Left kidney (tissue), 1 donor: ENCODE measurements at regions not wholly inside any gene's neighbourhood (a gene's known extent, or its start where the extent isn't known, plus 50 kb on each side); places are given as distances from the start of the nearest gene placed in this dataset.
A peak's percentile ranks its signal among the peaks of the same experiment; 100 is the strongest.

Source experiments
- DNase-seq: peaks from one replicate; pipeline ENCODE4 v3.0.0-alpha.2; 2013

DNA sequence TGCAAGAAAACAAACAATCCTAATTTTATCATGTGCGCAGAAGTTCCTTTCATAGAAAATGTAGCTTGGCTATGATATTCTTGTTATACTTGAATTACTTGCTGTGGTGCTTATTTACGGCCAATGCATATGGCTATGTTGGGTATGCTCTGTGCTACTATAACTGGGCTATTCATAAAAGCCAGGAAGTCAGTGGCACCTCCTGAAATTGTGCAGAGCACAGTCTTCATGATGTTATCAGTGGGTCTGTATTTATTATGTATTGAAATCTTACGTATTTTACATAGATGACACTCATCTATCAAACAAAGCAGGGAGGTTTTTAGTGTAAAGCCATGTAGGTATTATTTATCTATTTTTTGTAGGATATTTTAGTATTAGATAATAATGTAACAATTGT, 196.5 kb upstream of the NAALADL2 start:
- DNase-seq = no peak

DNA sequence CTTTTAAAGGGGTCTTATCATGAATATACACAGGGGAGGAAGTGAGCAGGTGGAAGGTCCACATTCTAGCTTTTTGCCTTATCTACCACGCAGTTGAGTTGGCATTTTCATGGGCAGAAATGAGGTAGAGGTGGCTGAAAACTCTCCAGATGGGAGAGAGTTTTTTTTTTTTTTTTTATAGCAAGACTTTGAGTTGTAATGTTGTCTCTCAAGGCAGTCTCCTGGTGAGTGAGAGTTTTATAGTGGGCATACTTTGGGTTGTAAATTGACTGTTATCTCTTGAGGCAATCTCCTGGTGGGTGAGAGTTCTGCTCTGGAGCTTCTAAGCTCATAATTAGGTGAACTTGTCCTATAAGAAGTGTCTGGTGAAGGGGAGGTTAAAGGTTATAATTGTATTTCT, 191.7 kb upstream of the NAALADL2 start:
- DNase-seq = no peak

DNA sequence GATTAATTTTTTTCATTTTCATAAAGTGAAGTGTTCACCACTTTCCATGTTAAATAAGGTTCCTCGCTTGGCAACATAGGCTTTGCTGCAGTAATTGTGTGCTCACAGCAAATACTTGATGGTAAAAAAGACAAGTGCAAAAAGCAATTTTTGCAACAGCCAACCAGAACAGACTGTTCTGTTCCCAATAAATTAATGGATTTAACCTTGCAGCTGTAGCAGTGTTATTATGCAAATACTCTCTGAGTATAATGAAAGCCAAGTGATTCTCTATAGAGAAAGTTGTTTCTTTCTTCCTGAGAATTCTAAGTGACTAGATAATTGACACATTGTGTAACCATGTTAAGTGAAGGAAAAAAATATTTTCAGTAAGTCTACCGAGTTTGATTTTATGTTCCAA, 183.7 kb upstream of the NAALADL2 start:
- no peak for DNase-seq

DNA sequence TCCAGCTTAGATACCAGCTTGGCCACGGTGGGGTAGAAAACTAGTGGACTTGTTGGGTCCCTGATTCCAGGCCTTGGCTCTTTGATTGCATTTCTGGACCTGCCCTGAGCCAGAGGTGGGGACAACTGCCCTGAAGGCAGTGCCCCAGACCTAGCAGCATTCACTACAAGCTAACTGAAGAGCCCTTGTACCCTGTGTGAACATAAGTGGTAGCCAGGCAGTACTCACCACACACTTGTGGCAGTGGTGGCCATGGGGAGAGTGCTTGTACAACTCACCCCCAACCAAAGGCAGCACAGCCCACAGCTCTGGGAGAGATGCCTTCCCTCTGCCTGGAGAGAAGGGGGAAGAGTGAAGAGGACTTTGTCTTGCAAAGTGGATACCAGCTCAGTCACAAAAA, 177.3 kb upstream of the NAALADL2 start:
- DNase-seq = no peak

DNA sequence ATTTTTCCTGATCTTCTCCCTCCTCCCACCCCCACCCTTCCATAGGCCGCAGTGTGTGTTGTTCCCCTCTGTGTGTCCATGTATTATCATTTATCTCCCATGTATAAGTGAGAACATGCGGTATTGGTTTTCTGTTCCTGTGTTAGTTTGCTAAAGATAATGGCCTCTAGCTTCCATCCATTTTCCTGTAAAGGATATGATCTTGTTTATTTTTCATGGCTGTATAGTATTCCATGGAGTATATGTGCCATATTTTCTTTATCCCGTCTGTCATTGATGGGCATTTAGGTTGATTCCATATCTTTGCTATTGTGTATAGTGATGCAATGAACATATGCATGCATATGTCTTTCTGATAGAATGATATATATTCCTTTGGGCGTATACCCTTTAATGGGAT, 173.3 kb upstream of the NAALADL2 start:
- DNase-seq = no peak

DNA sequence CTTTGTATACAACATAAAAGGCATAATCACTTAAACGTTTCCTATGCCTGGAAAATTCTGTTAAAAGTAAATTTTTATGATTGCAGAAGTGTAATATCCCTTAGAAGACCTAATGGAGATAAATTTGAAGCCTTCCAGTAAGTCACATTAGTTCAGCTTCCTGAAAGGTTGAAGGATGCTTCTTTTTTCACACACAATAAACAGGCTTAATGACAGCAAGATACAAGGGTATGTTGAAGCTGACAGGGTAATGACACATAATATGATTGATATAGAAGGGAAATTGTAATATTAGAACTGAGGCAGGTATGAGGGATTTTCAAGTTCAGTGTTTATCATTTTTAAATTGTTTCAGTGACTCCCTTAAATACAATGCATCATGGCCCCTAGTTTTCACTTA, 161.8 kb upstream of the NAALADL2 start:
- no peak for DNase-seq

GRCh38 chr3:174700736-174701135, 158.4 kb upstream of the NAALADL2 start:
- DNase-seq = no peak

- DNase-seq = no peak
Measured at GRCh38 chr3:174710612-174711011, 148.5 kb upstream of the NAALADL2 start.

DNA sequence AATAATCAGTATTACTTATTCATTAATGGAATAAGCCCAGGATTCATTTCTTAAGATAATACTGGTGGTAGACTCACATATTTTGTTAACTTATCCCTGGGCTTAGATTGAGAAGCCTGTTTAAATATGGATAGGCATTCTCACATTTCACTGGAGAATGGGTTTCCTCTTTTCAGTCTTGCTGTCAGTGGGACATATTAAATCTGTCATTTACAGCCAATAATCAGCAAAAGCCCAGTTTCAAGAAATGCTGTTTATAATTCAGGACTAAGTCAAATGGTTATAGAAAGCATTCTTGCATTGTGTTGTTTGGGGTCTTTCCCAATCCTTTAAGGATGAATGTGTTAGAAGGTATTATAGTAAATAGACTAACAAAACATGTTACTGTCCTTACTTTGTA, 143.7 kb upstream of the NAALADL2 start:
- no peak for DNase-seq

DNA sequence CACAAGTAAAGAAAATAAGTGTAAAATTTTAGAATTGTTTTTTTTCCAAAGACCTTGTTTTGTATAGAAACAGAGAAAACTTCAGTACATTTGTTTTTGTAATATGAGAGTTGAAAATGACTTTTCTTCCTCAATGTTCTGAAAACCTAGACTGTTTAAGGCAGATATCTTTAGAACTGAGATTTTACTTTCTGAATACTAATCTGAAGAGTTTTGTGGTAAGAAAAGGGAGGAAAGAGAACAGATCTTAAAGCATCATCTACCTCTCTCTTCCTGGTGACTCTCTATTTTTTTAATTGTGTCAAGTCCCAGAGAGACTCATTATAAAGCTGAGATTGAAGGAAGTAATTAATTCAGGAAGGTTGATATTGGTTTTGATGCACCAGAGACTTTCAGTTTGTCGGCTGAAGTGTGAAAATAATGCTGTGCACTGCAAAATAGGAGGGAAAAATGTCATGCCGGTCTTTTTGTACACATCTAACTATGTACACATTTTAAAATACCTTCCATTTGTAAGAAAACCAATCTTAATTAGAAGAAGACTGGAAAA, 142.1 kb upstream of the NAALADL2 start:
- DNase-seq = no peak

- no peak for DNase-seq
Measured at GRCh38 chr3:174720717-174721116, 138.4 kb upstream of the NAALADL2 start.

DNA sequence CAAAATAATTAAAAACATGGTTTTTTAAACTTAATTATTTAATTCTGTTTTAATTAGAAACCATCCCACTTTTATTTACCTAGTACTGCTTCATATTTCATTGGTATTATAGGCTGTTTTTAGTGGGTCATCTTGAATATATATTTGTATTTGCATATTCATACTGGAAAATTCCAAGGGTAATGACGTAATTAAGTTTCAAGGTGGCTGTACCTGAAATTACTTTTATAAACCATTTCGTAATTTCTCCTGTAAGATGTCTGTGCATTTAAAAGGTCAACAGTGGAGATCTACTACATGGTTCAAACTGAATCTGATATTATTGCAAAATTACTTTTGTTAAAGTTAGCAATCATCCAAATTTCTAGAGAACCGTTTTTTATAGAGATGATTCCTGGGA, 133.8 kb upstream of the NAALADL2 start:
- no peak for DNase-seq

- no peak for DNase-seq
Measured at GRCh38 chr3:174737966-174738365, 121.2 kb upstream of the NAALADL2 start.

DNA sequence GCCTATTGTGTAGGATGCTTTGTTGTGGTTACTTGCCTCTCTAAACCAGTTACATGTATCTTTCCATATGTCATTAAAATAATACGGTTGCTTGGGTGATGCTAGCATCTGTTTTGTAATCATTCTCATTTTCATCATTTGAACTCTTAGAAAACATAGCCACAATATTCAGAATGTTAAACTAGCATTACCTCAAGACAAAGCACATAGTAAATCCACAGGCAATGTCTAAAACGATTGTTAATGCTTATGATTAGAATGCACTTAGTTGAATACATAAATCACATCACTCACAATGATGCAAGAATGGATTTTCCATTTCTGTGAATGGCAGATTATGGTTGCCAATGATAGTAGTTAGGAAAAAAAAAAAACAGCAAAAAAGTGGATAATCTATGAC, 110.0 kb upstream of the NAALADL2 start:
- no peak for DNase-seq

GRCh38 chr3:174755833-174756829, 103.0 kb upstream of the NAALADL2 start:
- DNase-seq = no peak

DNA sequence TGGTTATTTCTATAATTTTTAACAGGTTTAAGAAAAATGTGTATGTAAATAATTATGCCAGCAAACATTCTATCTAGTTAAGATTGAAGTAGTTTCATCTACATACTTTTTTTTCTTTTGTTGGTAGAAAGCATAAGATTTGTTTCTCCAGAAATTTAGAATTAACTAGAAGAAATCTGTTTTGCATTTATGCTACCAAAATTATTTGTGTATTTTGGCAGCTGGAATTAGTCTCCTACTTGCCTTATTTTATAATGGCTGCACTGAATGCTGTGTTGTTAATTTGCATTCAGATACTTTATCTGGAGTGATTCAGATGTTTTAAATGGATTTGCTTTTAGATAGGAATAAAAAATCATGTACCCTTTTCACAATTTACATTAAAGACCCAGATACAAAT, 100.2 kb upstream of the NAALADL2 start:
- no peak for DNase-seq

- no peak for DNase-seq
Measured at GRCh38 chr3:174767406-174767805, 91.7 kb upstream of the NAALADL2 start.

GRCh38 chr3:174767853-174768382, 91.2 kb upstream of the NAALADL2 start:
- peak; percentile 6 for DNase-seq

GRCh38 chr3:174769171-174769570, 90.0 kb upstream of the NAALADL2 start:
- DNase-seq = no peak

GRCh38 chr3:174775603-174776002, 83.5 kb upstream of the NAALADL2 start:
- no peak for DNase-seq

- no peak for DNase-seq
Measured at GRCh38 chr3:174776123-174776522, 83.0 kb upstream of the NAALADL2 start.

DNA sequence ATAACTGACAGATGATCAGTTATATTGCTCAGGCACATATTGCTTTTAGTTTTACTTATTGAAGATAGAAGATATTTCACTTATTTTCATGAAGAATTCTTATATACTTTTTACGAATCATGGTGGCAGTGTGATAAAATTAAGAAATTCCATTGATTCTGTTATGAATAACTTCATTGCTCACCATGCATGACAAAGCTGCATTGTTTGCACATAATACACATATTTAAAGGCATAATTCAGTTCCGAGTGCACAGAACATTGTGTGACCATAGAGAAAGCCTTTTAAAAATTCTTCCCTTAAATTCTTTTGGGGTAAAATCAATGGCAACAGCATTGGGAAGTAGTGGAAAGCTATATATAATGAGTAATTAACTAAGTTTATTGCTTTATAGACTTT, 82.5 kb upstream of the NAALADL2 start:
- no peak for DNase-seq

DNA sequence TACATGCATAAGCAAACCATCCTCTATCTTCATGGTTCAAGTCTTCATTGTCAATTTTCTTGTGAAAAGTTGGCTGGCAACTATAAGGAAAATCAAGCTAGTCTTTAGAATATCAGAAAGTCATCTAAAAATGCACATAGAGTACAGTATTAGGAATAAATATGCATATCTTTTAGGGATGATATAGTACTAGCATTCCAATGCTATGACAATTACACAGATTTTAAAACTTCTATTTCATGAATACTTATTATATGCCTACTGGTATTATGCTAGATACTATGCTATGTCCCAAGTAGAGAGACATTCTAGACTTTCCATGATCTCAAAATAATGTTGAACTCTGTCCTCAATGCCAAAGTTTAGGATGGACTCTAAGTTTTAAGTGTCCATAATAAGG, 81.3 kb upstream of the NAALADL2 start:
- DNase-seq = no peak

- no peak for DNase-seq
Measured at GRCh38 chr3:174783502-174783901, 75.6 kb upstream of the NAALADL2 start.
